Naive thymus-derived CD4-positive, alpha-beta T cell (primary cell): ENCODE measurements at regions not wholly inside any gene's neighbourhood (a gene's known extent, or its start where the extent isn't known, plus 50 kb on each side); places are given as distances from the start of the nearest gene placed in this dataset.
A peak's percentile ranks its signal among the peaks of the same experiment; 100 is the strongest.

Experiments used
- ATAC-seq: fragments of 150-1000 bp; cut with Tn5 transposase; 2 replicates; pipeline ENCODE4 v1.10.0; 2021; ENCODE audit warnings: mild to moderate bottlenecking, moderate library complexity
- CTCF ChIA-PET: fragments of 350-600 bp; sonication (Branson Sonifier 250); formaldehyde crosslinking; loops from one replicate; lab custom pipeline; 2021; ENCODE audit warnings: antibody characterized with exemption; lab: Charles Lee
- POLR2A ChIA-PET: fragments of 350-600 bp; sonication (Branson Sonifier 250); formaldehyde crosslinking; loops from one replicate; lab custom pipeline; 2021; ENCODE audit warnings: antibody characterized with exemption, inconsistent platforms; lab: Charles Lee
- DNase-seq, 9 donors: peaks; one replicate each; pipeline versions ENCODE4 v3.0.0 to v3.0.0-alpha.2; 2020 to 2022; ENCODE audit warnings: mixed read lengths in 1 of 9
- H3K27ac ChIP-seq: one replicate; pipeline ENCODE4 v1.7.0; 2013; ENCODE audit warnings: mild to moderate bottlenecking, low read depth, low read length, moderate library complexity
- H3K27me3 ChIP-seq, 2 donors: one replicate each; pipeline ENCODE4 v1.7.0; 2013; ENCODE audit warnings: low read length in 2 of 2, mild to moderate bottlenecking in 2 of 2, moderate library complexity in 2 of 2; ENCODE audit not compliant: control insufficient read depth in 2 of 2, insufficient read depth in 2 of 2
- H3K36me3 ChIP-seq, 3 experiments: 1 replicate in 2 of 3; 2 replicates in 1 of 3; pipeline ENCODE4 v1.7.0; 2013; ENCODE audit warnings: low read length in 3 of 3, mild to moderate bottlenecking in 3 of 3, moderate library complexity in 1 of 3; ENCODE audit not compliant: insufficient read depth in 3 of 3, control insufficient read depth in 2 of 3
- H3K4me1 ChIP-seq, 2 donors: one replicate each; pipeline ENCODE4 v1.7.0; 2013; ENCODE audit warnings: low read length in 2 of 2, mild to moderate bottlenecking in 2 of 2, moderate library complexity in 1 of 2; ENCODE audit not compliant: control insufficient read depth in 2 of 2, insufficient read depth in 2 of 2
- H3K4me3 ChIP-seq: 2 replicates; pipeline ENCODE4 v1.7.0; 2013; ENCODE audit warnings: mild to moderate bottlenecking, low read length
- H3K9me3 ChIP-seq, 3 experiments: 1 replicate in 2 of 3; 2 replicates in 1 of 3; pipeline ENCODE4 v1.7.0; 2013; ENCODE audit warnings: low read length in 3 of 3; ENCODE audit not compliant: control insufficient read depth in 2 of 3
- H3K27ac Mint-ChIP-seq, 9 donors: one replicate each; pipeline ENCODE4 v1.8.0; 2020 to 2022; ENCODE audit warnings: mixed read lengths in 9 of 9, mild to moderate bottlenecking in 8 of 9, moderate library complexity in 5 of 9, inconsistent platforms in 2 of 9
- H3K27me3 Mint-ChIP-seq, 5 donors: one replicate each; pipeline ENCODE4 v1.8.0; 2021 to 2022; ENCODE audit warnings: mixed read lengths in 5 of 5, mild to moderate bottlenecking in 1 of 5
- H3K36me3 Mint-ChIP-seq, 5 donors: one replicate each; pipeline ENCODE4 v1.8.0; 2020 to 2022; ENCODE audit warnings: mixed read lengths in 5 of 5, mild to moderate bottlenecking in 3 of 5, inconsistent platforms in 1 of 5
- H3K4me1 Mint-ChIP-seq, 7 donors: one replicate each; pipeline ENCODE4 v1.8.0; 2020 to 2022; ENCODE audit warnings: mixed read lengths in 7 of 7, mild to moderate bottlenecking in 3 of 7, inconsistent platforms in 1 of 7
- H3K4me3 Mint-ChIP-seq, 10 donors: one replicate each; pipeline ENCODE4 v1.8.0; 2020 to 2022; ENCODE audit warnings: mild to moderate bottlenecking in 10 of 10, mixed read lengths in 10 of 10, moderate library complexity in 6 of 10, inconsistent platforms in 2 of 10
- H3K9me3 Mint-ChIP-seq, 11 donors: one replicate each; pipeline ENCODE4 v1.8.0; 2020 to 2022; ENCODE audit warnings: mixed read lengths in 11 of 11, mild to moderate bottlenecking in 4 of 11, inconsistent platforms in 1 of 11, moderate library complexity in 1 of 11
- intact Hi-C, 2 donors: fragments of 100-400 bp; cut with micrococcal nuclease; formaldehyde crosslinking; loops; one replicate each; pipeline ENCODE4 v1.15.1; 2023

DNA sequence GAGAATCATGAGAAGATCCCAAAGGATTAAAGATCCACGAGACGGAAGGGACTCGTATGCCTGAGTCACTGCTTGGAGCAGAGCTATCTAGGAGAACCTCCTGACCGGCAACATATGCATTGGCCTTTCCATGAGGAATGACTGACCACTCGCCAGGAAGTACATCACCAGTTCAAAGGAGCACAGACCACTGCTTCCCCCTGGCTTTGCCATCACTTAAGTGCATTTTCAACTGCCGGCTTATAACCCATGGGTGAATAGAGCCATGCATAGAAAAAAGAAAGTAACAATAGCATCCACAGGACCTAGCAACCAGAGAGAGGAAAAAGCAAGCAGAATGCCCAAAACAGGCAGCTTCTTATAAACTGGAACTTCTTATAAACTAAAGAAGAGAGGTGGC is 98.3 kb upstream of the ZC3H12C start:
- no peaks in the 10 kb centered on the region for H3K9me3 ChIP-seq
- no peak overlapping the region for H3K27ac ChIP-seq
- H3K27me3 ChIP-seq, result no peaks in the 10 kb centered on the region
- no peak for DNase-seq
- ChIA-PET CTCF (no interaction called here), POLR2A (no interaction called here)
- Mint-ChIP-seq H3K27ac (no peak overlapping the region), H3K4me1 (no peaks in the 10 kb centered on the region), H3K36me3 (no peaks in the 10 kb centered on the region), H3K27me3 (peaks cover 0 to 12% (median 0%) of the 10 kb centered on the region in 5 donors), H3K4me3 (no peak overlapping the region), H3K9me3 (no peaks in the 10 kb centered on the region)
- no peak for ATAC-seq
- no peaks in the 10 kb centered on the region for H3K4me1 ChIP-seq
- intact Hi-C loops, result no loop called here
- H3K36me3 ChIP-seq, result no peaks in the 10 kb centered on the region
- no peak overlapping the region for H3K4me3 ChIP-seq

- no peak overlapping the region for H3K27ac Mint-ChIP-seq
- no peaks in the 10 kb centered on the region for H3K9me3 Mint-ChIP-seq
- H3K4me1 Mint-ChIP-seq, result no peaks in the 10 kb centered on the region
- H3K27me3 Mint-ChIP-seq, result peaks cover 0 to 16% (median 4%) of the 10 kb centered on the region in 5 donors
- H3K27ac ChIP-seq, result no peak overlapping the region
- POLR2A ChIA-PET, result no interaction called here
- H3K27me3 ChIP-seq, result no peaks in the 10 kb centered on the region
- H3K36me3 Mint-ChIP-seq, result no peaks in the 10 kb centered on the region
- intact Hi-C loops, result no loop called here
- H3K9me3 ChIP-seq, result no peaks in the 10 kb centered on the region
- no peaks in the 10 kb centered on the region for H3K4me1 ChIP-seq
- no peak overlapping the region for H3K4me3 ChIP-seq
- DNase-seq, result no peak
- no peak for ATAC-seq
- H3K36me3 ChIP-seq, result no peaks in the 10 kb centered on the region
- H3K4me3 Mint-ChIP-seq, result no peak overlapping the region
- CTCF ChIA-PET, result no interaction called here
These were observed 97.1 kb upstream of the ZC3H12C start for GRCh38 chr11:109996060-109996459.

- intact Hi-C loops, result no loop called here
- Histone ChIP-seq H3K4me1 (no peaks in the 10 kb centered on the region), H3K27me3 (no peaks in the 10 kb centered on the region), H3K4me3 (no peak overlapping the region), H3K27ac (no peak overlapping the region), H3K36me3 (no peaks in the 10 kb centered on the region), H3K9me3 (no peaks in the 10 kb centered on the region)
- H3K27ac Mint-ChIP-seq, result no peak overlapping the region
- CTCF ChIA-PET, result no interaction called here
- H3K9me3 Mint-ChIP-seq, result peaks cover 0 to 3% (median 0%) of the 10 kb centered on the region in 11 donors
- no peak for DNase-seq
- H3K36me3 Mint-ChIP-seq, result no peaks in the 10 kb centered on the region
- POLR2A ChIA-PET, result no interaction called here
- H3K4me3 Mint-ChIP-seq, result no peak overlapping the region
- ATAC-seq, result no peak
- H3K4me1 Mint-ChIP-seq, result no peaks in the 10 kb centered on the region
- peaks cover under 1 to 11% (median 10%) of the 10 kb centered on the region in 5 donors for H3K27me3 Mint-ChIP-seq
These were observed 94.3 kb upstream of the ZC3H12C start for GRCh38 chr11:109998921-109999320.

GRCh38 chr11:110000031-110000502 is 93.1 kb upstream of the ZC3H12C start:
- ATAC-seq, result peak; percentile 88
- no peaks in the 10 kb centered on the region for H3K4me1 Mint-ChIP-seq
- no peak overlapping the region for H3K4me3 ChIP-seq
- no peaks in the 10 kb centered on the region for H3K27me3 ChIP-seq
- H3K36me3 ChIP-seq, result no peaks in the 10 kb centered on the region
- POLR2A ChIA-PET, result no interaction called here
- H3K36me3 Mint-ChIP-seq, result no peaks in the 10 kb centered on the region
- no peak overlapping the region for H3K27ac Mint-ChIP-seq
- no peaks in the 10 kb centered on the region for H3K9me3 ChIP-seq
- H3K27ac ChIP-seq, result no peak overlapping the region
- no peak for DNase-seq
- H3K27me3 Mint-ChIP-seq, result peaks cover 4 to 18% (median 10%) of the 10 kb centered on the region in 5 donors
- peaks cover 0 to 7% (median 0%) of the 10 kb centered on the region in 11 donors for H3K9me3 Mint-ChIP-seq
- intact Hi-C loops, result no loop called here
- CTCF ChIA-PET, result no interaction called here
- H3K4me1 ChIP-seq, result no peaks in the 10 kb centered on the region
- H3K4me3 Mint-ChIP-seq, result no peak overlapping the region

GRCh38 chr11:110000850-110001249 is 92.3 kb upstream of the ZC3H12C start:
- ATAC-seq, result no peak
- Histone ChIP-seq H3K27me3 (no peaks in the 10 kb centered on the region), H3K9me3 (no peaks in the 10 kb centered on the region), H3K4me3 (no peak overlapping the region), H3K36me3 (no peaks in the 10 kb centered on the region), H3K4me1 (no peaks in the 10 kb centered on the region), H3K27ac (no peak overlapping the region)
- no peak for DNase-seq
- Mint-ChIP-seq H3K4me3 (no peak overlapping the region), H3K27me3 (peaks cover 4 to 18% (median 10%) of the 10 kb centered on the region in 5 donors), H3K9me3 (peaks cover 0 to 7% (median 0%) of the 10 kb centered on the region in 11 donors), H3K27ac (no peak overlapping the region), H3K36me3 (no peaks in the 10 kb centered on the region), H3K4me1 (no peaks in the 10 kb centered on the region)
- ChIA-PET POLR2A (no interaction called here), CTCF (no interaction called here)
- intact Hi-C loops, result no loop called here

DNA sequence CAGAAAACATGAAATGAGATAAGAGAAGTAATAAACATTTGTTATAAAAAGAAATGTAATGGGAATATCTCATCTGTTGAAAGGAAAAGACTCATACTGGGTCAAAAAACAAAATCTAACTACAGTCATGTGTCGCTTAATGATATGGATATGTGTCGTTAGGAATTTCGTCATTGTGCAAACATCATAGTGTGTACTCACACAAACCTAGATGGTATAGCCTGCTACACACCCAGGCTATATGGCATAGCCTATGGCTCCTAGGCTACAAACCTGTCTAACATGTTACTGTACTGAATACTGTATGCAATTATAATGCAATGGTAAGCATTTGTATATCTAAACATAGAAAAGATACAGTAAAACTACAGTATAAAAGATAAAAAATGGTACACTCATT is 89.8 kb upstream of the ZC3H12C start:
- Mint-ChIP-seq H3K4me1 (no peaks in the 10 kb centered on the region), H3K4me3 (no peak overlapping the region), H3K27ac (no peak overlapping the region), H3K9me3 (peaks cover 0 to 7% (median 0%) of the 10 kb centered on the region in 11 donors), H3K36me3 (no peaks in the 10 kb centered on the region), H3K27me3 (peaks cover 5 to 18% (median 10%) of the 10 kb centered on the region in 5 donors)
- ChIA-PET CTCF (no interaction called here), POLR2A (no interaction called here)
- ATAC-seq, result no peak
- Histone ChIP-seq H3K36me3 (no peaks in the 10 kb centered on the region), H3K4me1 (no peaks in the 10 kb centered on the region), H3K9me3 (no peaks in the 10 kb centered on the region), H3K27ac (no peak overlapping the region), H3K27me3 (no peaks in the 10 kb centered on the region), H3K4me3 (no peak overlapping the region)
- intact Hi-C loops, result no loop called here
- DNase-seq, result no peak

GRCh38 chr11:110011595-110011994 is 81.6 kb upstream of the ZC3H12C start:
- Mint-ChIP-seq H3K27ac (no peak overlapping the region), H3K4me1 (no peaks in the 10 kb centered on the region), H3K4me3 (no peak overlapping the region), H3K27me3 (peaks cover 0 to 25% (median 10%) of the 10 kb centered on the region in 5 donors), H3K36me3 (no peaks in the 10 kb centered on the region), H3K9me3 (peaks cover 0 to 42% (median 18%) of the 10 kb centered on the region in 11 donors)
- ATAC-seq, result no peak
- ChIA-PET POLR2A (no interaction called here), CTCF (no interaction called here)
- H3K4me3 ChIP-seq, result no peak overlapping the region
- DNase-seq, result no peak
- no peaks in the 10 kb centered on the region for H3K9me3 ChIP-seq
- no peaks in the 10 kb centered on the region for H3K36me3 ChIP-seq
- H3K4me1 ChIP-seq, result no peaks in the 10 kb centered on the region
- no peaks in the 10 kb centered on the region for H3K27me3 ChIP-seq
- intact Hi-C loops, result no loop called here
- no peak overlapping the region for H3K27ac ChIP-seq
